ENCODE measurements at regions not wholly inside any gene's neighbourhood (a gene's known extent, or its start where the extent isn't known, plus 50 kb on each side); places are given as distances from the start of the nearest gene placed in this dataset.
"Not testable (repeated sequence)": the region's sequence is repeated elsewhere in the genome, so short reads cannot be mapped to it uniquely, and the experiment has no call there.

DNA sequence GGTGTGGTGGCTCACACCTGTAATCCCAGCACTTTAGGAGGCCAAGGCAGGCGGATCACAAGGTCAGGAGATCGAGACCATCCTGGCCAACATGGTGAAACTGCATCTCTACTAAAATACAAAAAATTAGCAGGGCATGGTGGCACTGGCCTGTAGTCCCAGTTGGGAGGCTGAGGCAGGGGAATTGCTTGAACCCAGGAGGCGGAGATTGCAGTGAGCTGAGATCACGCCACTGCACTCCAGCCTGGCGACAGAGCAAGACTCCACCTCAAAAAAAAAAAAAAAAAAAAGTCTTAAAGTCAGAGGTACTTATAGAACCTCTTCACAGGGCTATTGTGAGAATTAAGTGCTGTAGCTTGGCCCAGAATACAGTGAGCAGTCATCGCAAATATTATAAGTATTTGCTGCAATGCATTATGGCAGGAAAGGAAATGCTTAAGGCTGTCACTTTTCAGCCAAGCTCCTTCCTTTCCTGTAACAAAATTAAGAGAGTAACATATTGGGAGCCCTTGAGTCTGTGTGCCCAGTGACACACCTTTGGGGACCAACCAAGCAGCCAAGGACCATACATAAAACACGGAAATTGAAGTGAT lies 110.9 kb upstream of the HAND1 start:
- not testable (repeated sequence) for H3K4me3 ChIP-seq (ENCODE audit: low read length); H2AFZ ChIP-seq (ENCODE audit: low read depth, low read length); H3K36me3 ChIP-seq (ENCODE audit: insufficient read depth, low read length); H3K9me3 ChIP-seq (ENCODE audit: low read length); H3K4me1 ChIP-seq (ENCODE audit: insufficient read depth, low read length); H3K27me3 ChIP-seq (ENCODE audit: insufficient read depth, low read length)

DNA sequence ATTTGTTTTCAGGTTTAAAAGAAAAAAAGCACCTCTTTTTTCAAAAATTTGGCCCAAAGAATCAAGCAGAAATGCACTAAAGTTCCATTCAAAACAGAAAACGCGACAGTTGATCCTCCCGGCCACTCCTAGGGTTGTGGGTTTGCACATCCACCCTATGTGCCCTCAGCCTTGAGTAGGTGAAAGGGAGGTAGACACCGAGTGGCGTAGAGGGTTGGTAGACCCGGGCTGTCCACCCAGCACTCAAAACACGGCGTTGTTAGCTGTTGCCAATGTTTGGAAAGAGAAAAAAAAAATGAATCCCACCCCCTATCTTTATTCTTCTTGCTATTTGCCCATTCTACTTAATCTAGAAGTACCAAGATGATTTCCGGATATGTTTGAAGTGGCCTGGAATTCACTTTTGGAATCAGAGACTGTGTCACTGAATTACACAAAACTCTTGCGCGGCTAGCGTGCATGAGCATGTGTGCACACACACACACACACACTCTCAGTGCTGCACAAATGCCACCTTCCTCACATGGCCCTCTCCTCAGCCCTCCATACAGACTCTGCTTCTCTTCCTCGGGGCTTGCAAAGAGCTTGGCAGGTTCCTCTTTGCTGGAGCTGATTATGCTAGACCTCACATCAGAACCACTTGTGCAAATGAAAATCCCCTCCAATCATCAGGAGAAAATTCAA lies 110.2 kb upstream of the HAND1 start:
- Histone ChIP-seq H2AFZ (ENCODE audit: low read depth, low read length) (no peak overlapping the region), H3K27me3 (ENCODE audit: insufficient read depth, low read length) (no peaks in the 10 kb centered on the region), H3K4me1 (ENCODE audit: insufficient read depth, low read length) (no peaks in the 10 kb centered on the region), H3K4me3 (ENCODE audit: low read length) (no peak overlapping the region), H3K36me3 (ENCODE audit: insufficient read depth, low read length) (no peaks in the 10 kb centered on the region), H3K9me3 (ENCODE audit: low read length) (no peaks in the 10 kb centered on the region)

DNA sequence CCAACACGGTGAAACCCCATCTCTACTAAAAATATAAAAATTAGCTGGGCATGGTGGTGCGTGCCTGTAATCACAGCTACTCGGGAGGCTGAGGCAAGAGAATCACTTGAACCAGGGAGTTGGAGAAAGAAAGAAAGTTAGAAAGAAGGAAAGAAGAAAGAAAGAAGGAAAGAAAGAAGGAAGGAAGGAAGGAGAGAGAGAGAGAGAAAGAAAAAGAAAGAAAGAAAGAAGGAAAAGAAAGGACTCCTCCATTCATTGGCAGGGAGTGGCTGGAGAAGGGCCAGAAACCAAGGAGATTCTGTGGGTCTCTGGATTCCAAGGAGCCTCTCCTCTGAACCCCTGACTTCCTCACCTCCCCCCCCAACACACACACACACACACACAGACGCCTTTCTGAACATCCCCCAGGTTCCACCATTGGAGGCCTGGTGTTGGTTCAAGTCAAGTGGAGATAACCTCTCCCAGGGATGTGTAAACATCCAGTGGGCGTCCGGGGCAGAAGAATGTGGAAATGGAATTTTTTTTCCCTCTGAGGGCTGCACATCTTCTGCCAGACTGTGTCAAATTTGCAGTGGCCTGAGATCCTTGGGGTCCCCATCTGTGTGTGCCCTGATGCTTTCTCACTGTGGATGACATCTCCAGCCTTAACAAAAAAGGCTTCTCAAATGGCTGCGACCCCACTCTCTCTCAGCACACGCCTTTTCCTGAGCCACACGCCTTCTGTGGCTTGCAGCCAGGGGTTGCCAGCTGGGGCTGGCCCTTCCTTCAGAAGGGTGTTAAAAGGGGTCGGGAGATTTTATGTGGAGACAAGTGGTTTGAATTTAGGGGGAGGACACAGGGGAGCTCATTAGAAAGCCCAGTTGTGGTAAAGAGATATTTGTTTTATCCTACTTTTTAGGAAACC lies 109.3 kb upstream of the HAND1 start:
- Histone ChIP-seq H3K9me3 (ENCODE audit: low read length) (no peaks in the 10 kb centered on the region), H2AFZ (ENCODE audit: low read depth, low read length) (no peak overlapping the region), H3K4me1 (ENCODE audit: insufficient read depth, low read length) (no peaks in the 10 kb centered on the region), H3K4me3 (ENCODE audit: low read length) (no peak overlapping the region), H3K36me3 (ENCODE audit: insufficient read depth, low read length) (no peaks in the 10 kb centered on the region), H3K27me3 (ENCODE audit: insufficient read depth, low read length) (no peaks in the 10 kb centered on the region)

DNA sequence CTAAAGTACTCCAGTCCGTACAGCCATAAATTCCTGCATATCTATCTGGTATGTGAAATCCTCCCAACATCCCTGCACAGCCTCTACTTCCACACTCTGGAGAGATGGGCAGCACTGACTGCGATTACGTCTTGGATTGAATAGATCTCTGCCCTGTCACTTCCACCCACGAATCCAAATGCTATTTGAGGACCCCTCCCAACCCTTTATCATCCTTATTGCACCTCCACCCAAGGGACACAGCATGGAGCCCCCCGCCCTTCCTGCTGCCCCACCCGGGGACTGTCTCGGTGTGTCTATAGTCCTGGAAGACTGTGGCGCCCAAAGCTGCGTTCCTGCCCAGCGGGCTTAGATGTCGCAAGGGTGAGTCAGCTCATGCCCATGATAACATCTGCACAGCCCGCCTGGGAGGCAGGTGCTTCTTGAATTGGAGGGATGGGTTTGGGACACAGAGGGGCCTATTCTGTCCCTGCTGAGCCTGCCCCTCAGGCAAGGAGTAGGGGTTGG lies 105.7 kb upstream of the HAND1 start:
- H2AFZ ChIP-seq (ENCODE audit: low read depth, low read length) = no peak overlapping the region
- H3K36me3 ChIP-seq (ENCODE audit: insufficient read depth, low read length) = no peaks in the 10 kb centered on the region
- no peaks in the 10 kb centered on the region for H3K27me3 ChIP-seq (ENCODE audit: insufficient read depth, low read length)
- no peaks in the 10 kb centered on the region for H3K4me1 ChIP-seq (ENCODE audit: insufficient read depth, low read length)
- H3K9me3 ChIP-seq (ENCODE audit: low read length) = no peaks in the 10 kb centered on the region
- H3K4me3 ChIP-seq (ENCODE audit: low read length) = no peak overlapping the region

DNA sequence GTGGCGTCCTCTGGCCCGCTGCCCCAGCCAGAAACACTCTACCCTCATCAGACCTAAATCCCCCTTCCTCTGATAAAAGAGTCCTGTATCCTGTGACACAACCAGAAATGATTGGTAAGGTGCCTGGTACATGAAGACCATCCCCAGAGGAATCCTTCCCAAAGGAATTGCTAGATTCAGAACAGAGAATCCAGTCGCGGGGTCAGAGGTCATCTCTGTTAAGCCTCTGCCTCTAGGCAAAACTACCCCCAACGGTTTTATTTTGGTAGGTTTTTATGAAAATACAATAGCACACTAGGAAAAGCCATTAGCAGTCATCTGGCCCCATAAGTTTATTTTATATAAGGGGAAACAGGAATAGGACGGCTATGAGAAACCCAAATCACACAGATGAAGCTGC lies 102.4 kb upstream of the HAND1 start:
- Histone ChIP-seq H2AFZ (ENCODE audit: low read depth, low read length) (no peak overlapping the region), H3K4me3 (ENCODE audit: low read length) (no peak overlapping the region), H3K9me3 (ENCODE audit: low read length) (no peaks in the 10 kb centered on the region), H3K4me1 (ENCODE audit: insufficient read depth, low read length) (no peaks in the 10 kb centered on the region), H3K27me3 (ENCODE audit: insufficient read depth, low read length) (peaks cover 15% of the 10 kb centered on the region), H3K36me3 (ENCODE audit: insufficient read depth, low read length) (no peaks in the 10 kb centered on the region)

DNA sequence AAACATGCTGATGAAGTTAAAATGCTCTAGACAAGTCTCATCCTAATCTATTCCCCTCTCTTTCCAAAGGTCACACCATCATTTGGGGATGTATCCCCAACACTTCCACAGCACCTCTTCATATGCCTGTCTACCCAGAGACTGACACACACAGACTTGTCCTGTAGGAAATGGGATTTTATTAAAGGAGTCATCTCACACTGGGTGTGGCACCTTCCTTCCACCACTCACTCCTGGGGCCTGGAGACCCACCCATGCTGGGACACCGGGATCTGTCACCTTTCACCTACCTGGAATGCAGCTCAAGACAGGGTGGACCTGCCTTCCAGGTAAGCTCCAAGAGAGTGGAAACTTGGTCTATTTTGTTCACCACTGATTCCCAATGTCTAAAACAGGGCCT lies 99.4 kb upstream of the HAND1 start:
- Histone ChIP-seq H3K4me3 (ENCODE audit: low read length) (no peak overlapping the region), H3K4me1 (ENCODE audit: insufficient read depth, low read length) (no peaks in the 10 kb centered on the region), H2AFZ (ENCODE audit: low read depth, low read length) (no peak overlapping the region), H3K36me3 (ENCODE audit: insufficient read depth, low read length) (no peaks in the 10 kb centered on the region), H3K27me3 (ENCODE audit: insufficient read depth, low read length) (peaks cover 26% of the 10 kb centered on the region), H3K9me3 (ENCODE audit: low read length) (no peaks in the 10 kb centered on the region)

DNA sequence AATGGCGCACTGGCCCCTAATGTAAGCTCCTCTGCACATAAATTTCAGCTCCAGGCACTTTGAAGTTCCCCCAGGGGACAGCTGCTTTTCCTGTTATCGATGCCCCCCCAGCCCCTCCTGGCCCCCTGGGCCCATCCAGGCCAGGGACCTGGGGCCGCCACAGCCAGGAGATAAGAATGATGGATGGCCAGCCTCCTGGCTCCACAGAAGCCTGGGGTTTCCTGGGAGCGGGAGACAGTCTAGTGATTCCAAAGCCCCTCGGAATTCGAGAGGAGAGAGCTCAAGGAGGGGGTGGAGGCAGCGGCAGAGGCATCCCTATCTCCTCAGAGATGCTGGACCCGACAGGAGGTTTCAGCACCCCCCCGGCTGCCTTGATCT lies 98.4 kb upstream of the HAND1 start:
- Histone ChIP-seq H2AFZ (ENCODE audit: low read depth, low read length) (no peak overlapping the region), H3K36me3 (ENCODE audit: insufficient read depth, low read length) (no peaks in the 10 kb centered on the region), H3K9me3 (ENCODE audit: low read length) (no peaks in the 10 kb centered on the region), H3K4me1 (ENCODE audit: insufficient read depth, low read length) (no peaks in the 10 kb centered on the region), H3K4me3 (ENCODE audit: low read length) (no peak overlapping the region), H3K27me3 (ENCODE audit: insufficient read depth, low read length) (peaks cover 26% of the 10 kb centered on the region)

DNA sequence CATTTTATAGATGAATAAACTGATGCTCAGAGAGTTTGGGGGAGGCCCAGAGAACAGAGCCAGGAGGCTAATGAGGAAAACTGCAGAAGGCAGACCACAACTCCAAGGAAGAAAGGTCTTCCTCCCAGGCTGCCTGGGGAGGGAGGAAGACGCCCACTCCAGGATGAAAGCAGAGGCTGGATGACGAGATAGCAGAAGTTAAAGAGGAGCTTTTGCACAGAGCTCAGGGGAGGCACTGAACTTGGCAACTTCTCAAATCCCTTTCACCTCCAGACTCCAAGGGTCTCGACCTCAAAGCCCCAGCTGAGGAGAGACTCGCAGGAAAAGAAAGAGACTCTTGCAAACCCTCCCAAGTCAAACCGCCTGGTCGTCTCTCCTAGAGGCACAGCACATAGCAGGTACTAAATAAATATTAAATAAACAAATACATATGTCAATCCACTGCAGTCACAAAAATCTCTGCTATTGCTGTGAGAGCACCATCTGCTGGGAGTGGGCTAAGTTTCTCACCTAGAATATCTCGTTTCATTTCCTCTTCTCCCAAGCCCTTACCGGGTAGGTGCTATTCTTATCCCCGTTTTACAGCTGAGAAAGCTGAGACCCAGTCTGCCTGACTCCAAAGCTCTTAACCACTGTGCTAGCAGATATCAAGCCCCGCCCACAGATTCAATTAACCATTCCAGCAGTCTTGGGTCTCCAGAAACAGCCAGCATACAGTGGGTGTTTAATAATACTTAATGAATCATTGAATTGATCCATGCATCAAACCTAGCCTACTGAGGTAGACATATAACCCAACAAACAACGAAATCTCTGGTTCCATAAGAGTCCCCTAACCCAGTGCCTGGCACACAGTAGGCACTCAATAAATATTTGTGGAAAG lies 97.8 kb upstream of the HAND1 start:
- H3K4me1 ChIP-seq (ENCODE audit: insufficient read depth, low read length) = no peaks in the 10 kb centered on the region
- H3K36me3 ChIP-seq (ENCODE audit: insufficient read depth, low read length) = no peaks in the 10 kb centered on the region
- H2AFZ ChIP-seq (ENCODE audit: low read depth, low read length) = no peak overlapping the region
- no peak overlapping the region for H3K4me3 ChIP-seq (ENCODE audit: low read length)
- peaks cover 27% of the 10 kb centered on the region for H3K27me3 ChIP-seq (ENCODE audit: insufficient read depth, low read length)
- H3K9me3 ChIP-seq (ENCODE audit: low read length) = no peaks in the 10 kb centered on the region

DNA sequence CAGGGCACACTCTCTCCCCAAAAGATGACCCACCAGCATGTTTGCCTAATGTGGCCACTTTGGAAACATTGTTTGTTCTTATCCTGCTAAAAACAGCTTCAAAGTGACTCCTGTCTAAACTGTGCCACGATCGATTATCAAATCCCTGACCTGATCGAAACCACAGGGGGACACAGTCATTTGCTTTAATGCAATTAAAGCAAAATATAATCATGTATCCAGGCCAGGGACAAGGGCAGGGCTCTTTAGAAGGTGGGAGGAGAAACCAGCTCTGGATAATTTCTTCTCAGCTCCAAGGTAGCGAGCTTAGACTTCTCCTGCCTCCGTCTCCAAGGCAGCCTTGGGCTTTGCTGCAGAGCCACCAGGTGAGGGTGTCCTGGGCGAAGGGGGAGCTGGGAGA lies 95.0 kb upstream of the HAND1 start:
- H3K4me1 ChIP-seq (ENCODE audit: insufficient read depth, low read length) = no peaks in the 10 kb centered on the region
- peaks cover 30% of the 10 kb centered on the region for H3K27me3 ChIP-seq (ENCODE audit: insufficient read depth, low read length)
- H3K4me3 ChIP-seq (ENCODE audit: low read length) = no peak overlapping the region

DNA sequence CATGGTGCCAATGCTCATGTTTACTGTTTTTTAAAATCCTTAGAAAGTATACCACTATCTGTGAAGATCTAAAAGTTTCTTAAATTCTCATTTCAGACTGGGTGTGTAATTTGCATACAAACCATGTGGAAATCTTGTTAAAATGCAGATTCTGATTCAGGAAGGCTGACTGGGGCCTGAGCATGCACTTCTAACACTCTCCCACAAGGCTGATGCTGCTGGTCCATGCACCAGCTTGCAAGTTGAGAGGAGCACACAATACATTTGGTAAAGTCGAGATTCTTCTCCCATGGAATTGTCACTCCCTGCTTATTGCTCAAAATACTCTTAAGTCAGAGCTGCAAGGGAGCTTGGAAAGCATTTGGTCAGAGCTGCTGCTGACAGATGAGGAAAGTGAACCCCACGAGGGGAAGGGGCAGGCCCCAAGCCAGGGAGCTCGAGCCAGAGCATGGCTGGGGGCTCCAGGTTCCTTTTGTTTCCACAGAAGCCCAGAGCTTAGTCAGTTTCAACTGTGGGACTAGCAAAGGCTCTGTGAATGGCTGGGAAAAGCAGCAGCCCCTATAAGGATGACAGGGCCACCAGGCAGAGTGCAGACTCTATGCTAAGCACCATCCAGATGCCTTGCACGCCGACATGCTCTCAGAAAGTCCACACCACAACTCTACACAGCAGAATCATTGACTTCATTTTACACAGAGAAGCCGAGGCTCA lies 93.5 kb upstream of the HAND1 start:
- Histone ChIP-seq H3K4me3 (ENCODE audit: low read length) (no peak overlapping the region), H3K27me3 (ENCODE audit: insufficient read depth, low read length) (peaks cover 21% of the 10 kb centered on the region), H3K4me1 (ENCODE audit: insufficient read depth, low read length) (no peaks in the 10 kb centered on the region), H3K36me3 (ENCODE audit: insufficient read depth, low read length) (no peaks in the 10 kb centered on the region), H2AFZ (ENCODE audit: low read depth, low read length) (no peak overlapping the region), H3K9me3 (ENCODE audit: low read length) (no peaks in the 10 kb centered on the region)

More for the DNA sequence above, 95.0 kb upstream of the HAND1 start:
- H3K36me3 ChIP-seq (ENCODE audit: insufficient read depth, low read length) = no peaks in the 10 kb centered on the region
- no peaks in the 10 kb centered on the region for H3K9me3 ChIP-seq (ENCODE audit: low read length)
- H2AFZ ChIP-seq (ENCODE audit: low read depth, low read length) = no peak overlapping the region

DNA sequence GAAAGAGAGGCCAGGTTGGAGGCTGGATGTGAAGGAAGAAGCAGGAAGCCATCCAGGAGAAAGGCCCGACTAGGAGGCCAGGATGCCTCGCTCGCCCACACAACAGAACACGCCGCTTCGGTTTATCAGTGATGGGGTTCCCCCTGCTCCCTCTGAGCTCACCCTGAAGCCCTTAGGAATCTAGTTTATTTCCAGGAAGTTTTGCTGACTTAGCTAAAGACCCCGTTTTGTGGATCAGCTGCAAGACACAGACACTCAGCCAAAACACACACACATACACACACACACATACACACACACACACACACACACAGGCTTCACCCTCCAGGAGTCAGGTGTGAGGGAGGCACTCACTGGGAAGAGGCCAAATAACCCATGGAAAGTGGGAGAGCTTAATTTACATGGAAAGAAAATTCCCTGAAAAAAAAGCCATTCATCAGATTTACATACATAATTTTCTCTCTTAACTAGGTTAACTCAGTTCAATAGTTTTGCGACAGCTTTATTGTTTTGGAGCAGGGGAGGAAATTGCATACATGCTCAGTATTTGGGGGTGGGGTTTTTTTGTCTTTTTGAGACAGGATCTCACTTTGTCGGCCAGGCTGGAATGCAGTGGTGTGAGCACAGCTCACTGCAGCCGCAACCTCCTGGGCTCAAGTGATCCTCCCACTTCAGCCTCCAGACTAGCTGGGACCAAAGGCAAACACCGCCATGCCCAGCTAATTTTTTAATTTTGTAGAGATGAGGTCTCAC lies 92.7 kb upstream of the HAND1 start:
- Histone ChIP-seq H3K4me3 (ENCODE audit: low read length) (no peak overlapping the region), H3K4me1 (ENCODE audit: insufficient read depth, low read length) (no peaks in the 10 kb centered on the region), H3K36me3 (ENCODE audit: insufficient read depth, low read length) (no peaks in the 10 kb centered on the region), H3K9me3 (ENCODE audit: low read length) (no peaks in the 10 kb centered on the region), H3K27me3 (ENCODE audit: insufficient read depth, low read length) (peaks cover 14% of the 10 kb centered on the region), H2AFZ (ENCODE audit: low read depth, low read length) (no peak overlapping the region)

DNA sequence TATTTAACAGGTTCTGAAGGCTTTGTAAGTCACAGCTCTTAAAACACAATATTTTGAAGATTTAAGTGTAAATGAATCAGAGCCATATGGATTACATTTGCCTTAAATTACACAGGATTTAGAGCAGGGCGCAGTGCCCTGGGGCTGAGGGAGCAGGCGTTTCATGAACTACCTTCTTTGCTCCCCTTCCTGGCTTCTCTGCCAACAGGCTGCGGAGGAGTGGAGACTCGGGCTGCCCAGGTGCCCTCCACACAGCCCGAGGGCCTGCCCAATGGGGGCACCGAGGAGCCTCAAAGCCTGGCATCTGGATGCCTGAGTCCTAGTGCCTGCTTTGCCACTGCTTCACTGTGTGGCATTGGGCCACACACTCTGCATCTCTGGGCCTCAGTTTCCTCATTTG lies 90.6 kb upstream of the HAND1 start:
- Histone ChIP-seq H2AFZ (ENCODE audit: low read depth, low read length) (no peak overlapping the region), H3K9me3 (ENCODE audit: low read length) (no peaks in the 10 kb centered on the region), H3K27me3 (ENCODE audit: insufficient read depth, low read length) (peaks cover 4% of the 10 kb centered on the region), H3K4me1 (ENCODE audit: insufficient read depth, low read length) (no peaks in the 10 kb centered on the region), H3K4me3 (ENCODE audit: low read length) (no peak overlapping the region), H3K36me3 (ENCODE audit: insufficient read depth, low read length) (no peaks in the 10 kb centered on the region)
